ENCODE measurements at regions not wholly inside any gene's neighbourhood (a gene's known extent, or its start where the extent isn't known, plus 50 kb on each side); places are given as distances from the start of the nearest gene placed in this dataset.

GRCh38 chrX:10083809-10084208 is 73.0 kb upstream of the CLCN4 start:
- TF ChIP-seq CTCF (IDR thresholded peaks at IDR 0.05; ENCODE audit: low read depth, low read length), result no peak

DNA sequence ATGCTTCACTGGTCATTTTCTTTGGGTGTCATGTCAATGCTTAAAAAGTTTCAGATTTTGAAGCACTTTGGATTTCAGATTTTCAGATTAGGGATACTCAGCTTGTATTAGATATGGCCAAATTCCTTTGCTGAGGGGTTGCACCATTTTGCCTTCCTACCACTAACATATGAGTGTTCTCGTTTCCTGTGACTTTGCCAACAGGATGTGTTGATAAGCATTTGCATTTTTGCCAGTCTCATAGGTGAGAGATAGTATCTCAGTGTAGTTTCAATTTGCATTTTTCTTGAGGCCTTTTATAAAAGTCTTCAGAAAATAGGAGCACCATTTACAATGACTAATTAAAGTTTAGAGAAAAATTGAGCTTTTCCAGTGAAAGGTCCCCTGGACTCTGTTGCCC is 71.6 kb upstream of the CLCN4 start:
- no peak for DNase-seq (ENCODE audit: extremely low read depth, low read depth)

More at GRCh38 chrX:10083809-10084208, 73.0 kb upstream of the CLCN4 start:
- DNase-seq (ENCODE audit: extremely low read depth, low read depth), result no peak

GRCh38 chrX:10086676-10087075 is 70.1 kb upstream of the CLCN4 start:
- TF ChIP-seq CTCF (IDR thresholded peaks at IDR 0.05; ENCODE audit: low read depth, low read length), result no peak
- no peak for DNase-seq (ENCODE audit: extremely low read depth, low read depth)

More for the DNA sequence above, 71.6 kb upstream of the CLCN4 start:
- no peak for TF ChIP-seq CTCF (IDR thresholded peaks at IDR 0.05; ENCODE audit: low read depth, low read length)

DNA sequence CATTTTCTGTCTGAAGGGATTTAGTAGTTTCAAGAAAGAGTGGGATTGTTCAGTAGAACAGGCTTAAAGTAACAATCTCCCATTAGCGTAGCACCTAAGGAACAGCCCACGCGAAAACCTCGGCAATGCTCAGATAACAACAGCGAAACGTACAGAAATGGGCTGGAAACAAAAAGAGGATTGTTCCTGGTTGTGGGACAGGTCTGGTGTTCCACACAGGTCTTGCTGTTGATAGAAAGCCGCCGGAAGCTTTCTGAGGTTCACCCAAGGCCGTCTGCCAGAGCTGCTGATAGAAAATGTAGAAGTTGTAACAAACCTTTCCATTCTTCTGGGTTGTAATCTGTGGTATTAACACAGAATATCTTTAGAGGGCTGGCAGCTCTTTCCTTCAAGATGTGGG is 69.4 kb upstream of the CLCN4 start:
- no peak for TF ChIP-seq CTCF (IDR thresholded peaks at IDR 0.05; ENCODE audit: low read depth, low read length)
- DNase-seq (ENCODE audit: extremely low read depth, low read depth), result no peak

GRCh38 chrX:10089378-10089795 is 67.4 kb upstream of the CLCN4 start:
- DNase-seq (ENCODE audit: extremely low read depth, low read depth), result no peak
- no peak for TF ChIP-seq CTCF (IDR thresholded peaks at IDR 0.05; ENCODE audit: low read depth, low read length)

- TF ChIP-seq CTCF (IDR thresholded peaks at IDR 0.05; ENCODE audit: low read depth, low read length), result no peak
- DNase-seq (ENCODE audit: extremely low read depth, low read depth), result no peak
These were observed 66.5 kb upstream of the CLCN4 start for GRCh38 chrX:10090319-10090718.

- no peak for TF ChIP-seq CTCF (IDR thresholded peaks at IDR 0.05; ENCODE audit: low read depth, low read length)
- DNase-seq (ENCODE audit: extremely low read depth, low read depth), result no peak
These were observed 61.5 kb upstream of the CLCN4 start for GRCh38 chrX:10095246-10095645.

Data from AG09319 (cell line).